ENCODE measurements at regions not wholly inside any gene's neighbourhood (a gene's known extent, or its start where the extent isn't known, plus 50 kb on each side); places are given as distances from the start of the nearest gene placed in this dataset.

DNA sequence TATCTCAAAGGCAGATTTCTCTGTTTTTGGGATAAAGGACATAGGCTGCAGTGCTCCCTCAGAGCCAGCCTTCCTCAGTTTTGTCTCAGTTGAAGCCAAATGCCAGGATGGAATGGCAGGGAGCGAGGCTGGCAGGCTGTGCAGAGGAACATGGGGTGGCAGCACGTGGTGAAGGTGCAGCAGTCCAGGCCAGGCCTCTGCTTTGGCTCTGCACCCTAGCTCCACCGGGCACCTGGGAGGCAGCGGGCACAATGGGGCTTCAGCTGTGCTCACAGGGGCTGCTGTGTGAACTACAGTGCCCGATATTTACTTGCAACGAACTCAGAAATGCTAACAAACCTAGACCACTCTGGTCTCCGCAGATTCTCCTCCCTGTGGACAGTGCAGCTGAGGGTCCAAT, 319.6 kb downstream of the ZNF326 start:
- intact Hi-C loops (cut with DNase I; ENCODE audit: low total_unique reads), result no loop called here
- TF ChIP-seq POLR2A (IDR thresholded peaks at IDR 0.05) (no peak), CTCF (IDR thresholded peaks at IDR 0.05) (no peak), POLR2AphosphoS5 (IDR thresholded peaks at IDR 0.05) (no peak)
- DNase-seq (ENCODE audit: low spot score in 2 of 2), result no peak
- no peaks in the 10 kb centered on the region for H3K27me3 ChIP-seq
- no peak overlapping the region for H3K27ac ChIP-seq
- no peaks in the 10 kb centered on the region for H3K4me1 ChIP-seq
- H3K36me3 ChIP-seq, result no peaks in the 10 kb centered on the region
- no peaks in the 10 kb centered on the region for H3K9me3 ChIP-seq
- no peak overlapping the region for H3K4me3 ChIP-seq

DNA sequence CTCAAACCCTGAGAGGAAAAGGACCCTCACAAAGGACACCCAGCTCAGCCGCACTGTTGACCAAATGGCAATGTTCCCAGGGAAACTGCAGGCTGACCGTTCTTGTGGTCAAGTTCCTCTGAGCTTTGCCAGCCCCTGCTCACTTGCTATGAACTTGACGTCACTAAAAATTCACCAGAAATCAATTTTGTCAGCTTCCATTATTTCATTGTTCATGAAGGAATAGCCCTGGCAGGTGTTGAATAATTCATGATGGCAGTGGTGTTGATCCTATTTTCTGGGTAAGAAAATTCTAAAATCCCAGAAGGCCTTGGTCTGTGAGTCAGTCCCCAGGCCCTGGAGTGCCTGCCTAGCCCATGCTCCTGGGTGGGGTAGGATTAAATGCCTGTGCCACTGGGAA, 318.9 kb downstream of the ZNF326 start:
- DNase-seq (ENCODE audit: low spot score in 2 of 2), result no peak
- intact Hi-C loops (cut with DNase I; ENCODE audit: low total_unique reads), result loop anchor here (1.0 kb wide), 1 partner anchor 9 kb away; no protein-coding TSS in a partner anchor
- H3K9me3 ChIP-seq, result no peaks in the 10 kb centered on the region
- no peak overlapping the region for H3K4me3 ChIP-seq
- no peaks in the 10 kb centered on the region for H3K4me1 ChIP-seq
- H3K27ac ChIP-seq, result no peak overlapping the region
- no peaks in the 10 kb centered on the region for H3K27me3 ChIP-seq
- TF ChIP-seq CTCF (IDR thresholded peaks at IDR 0.05), result no peak
- TF ChIP-seq POLR2A (IDR thresholded peaks at IDR 0.05), result no peak
- no peak for TF ChIP-seq POLR2AphosphoS5 (IDR thresholded peaks at IDR 0.05)
- no peaks in the 10 kb centered on the region for H3K36me3 ChIP-seq

GRCh38 chr1:90309806-90310205, 314.9 kb downstream of the ZNF326 start:
- H3K4me1 ChIP-seq, result no peaks in the 10 kb centered on the region
- no peak overlapping the region for H3K27ac ChIP-seq
- TF ChIP-seq POLR2A (IDR thresholded peaks at IDR 0.05), result no peak
- no peak for TF ChIP-seq CTCF (IDR thresholded peaks at IDR 0.05)
- TF ChIP-seq POLR2AphosphoS5 (IDR thresholded peaks at IDR 0.05), result no peak
- H3K27me3 ChIP-seq, result no peaks in the 10 kb centered on the region
- no peak overlapping the region for H3K4me3 ChIP-seq
- DNase-seq (ENCODE audit: low spot score in 2 of 2), result no peak
- H3K36me3 ChIP-seq, result no peaks in the 10 kb centered on the region
- H3K9me3 ChIP-seq, result peaks cover 8 to 10% of the 10 kb centered on the region in 2 donors
- intact Hi-C loops (cut with DNase I; ENCODE audit: low total_unique reads), result no loop called here

- Histone ChIP-seq H3K27me3 (no peaks in the 10 kb centered on the region), H3K27ac (no peak overlapping the region), H3K9me3 (peaks cover 8 to 10% of the 10 kb centered on the region in 2 donors), H3K4me1 (no peaks in the 10 kb centered on the region), H3K4me3 (no peak overlapping the region), H3K36me3 (no peaks in the 10 kb centered on the region)
- intact Hi-C loops (cut with DNase I; ENCODE audit: low total_unique reads), result no loop called here
- DNase-seq (ENCODE audit: low spot score in 2 of 2), result no peak
- no peak for TF ChIP-seq POLR2A (IDR thresholded peaks at IDR 0.05)
- TF ChIP-seq CTCF (IDR thresholded peaks at IDR 0.05), result no peak
- TF ChIP-seq POLR2AphosphoS5 (IDR thresholded peaks at IDR 0.05), result no peak
These were observed 313.5 kb downstream of the ZNF326 start for GRCh38 chr1:90308421-90308820.

DNA sequence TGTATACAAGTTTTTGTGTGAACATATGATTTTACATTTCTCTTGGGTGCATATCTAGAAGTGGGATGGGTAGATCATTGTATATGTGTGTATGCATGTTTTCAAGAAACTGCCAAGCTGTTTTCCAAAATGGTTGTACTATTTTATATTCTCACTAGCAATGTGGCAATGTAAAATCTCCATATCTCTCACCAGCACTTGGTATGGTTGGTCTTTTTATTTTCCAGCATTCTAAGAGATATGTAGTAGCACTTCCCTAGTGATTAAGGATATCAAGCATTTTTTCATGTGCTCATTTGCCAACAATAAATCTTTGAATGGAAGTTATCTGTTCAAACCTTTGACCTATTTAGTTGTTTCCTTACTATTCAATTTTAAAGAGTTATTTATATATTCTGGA, 310.7 kb downstream of the ZNF326 start:
- no peak overlapping the region for H3K27ac ChIP-seq
- DNase-seq (ENCODE audit: low spot score in 2 of 2), result no peak
- intact Hi-C loops (cut with DNase I; ENCODE audit: low total_unique reads), result no loop called here

More for the DNA sequence above, 310.7 kb downstream of the ZNF326 start:
- Histone ChIP-seq H3K36me3 (no peaks in the 10 kb centered on the region), H3K4me1 (no peaks in the 10 kb centered on the region), H3K4me3 (no peak overlapping the region), H3K9me3 (peaks cover 8 to 10% of the 10 kb centered on the region in 2 donors), H3K27me3 (no peaks in the 10 kb centered on the region)
- no peak for TF ChIP-seq POLR2AphosphoS5 (IDR thresholded peaks at IDR 0.05)
- TF ChIP-seq POLR2A (IDR thresholded peaks at IDR 0.05), result no peak
- TF ChIP-seq CTCF (IDR thresholded peaks at IDR 0.05), result no peak

All from breast epithelium (tissue), 4 donors.